HUES6 (cell line): ENCODE measurements at regions not wholly inside any gene's neighbourhood (a gene's known extent, or its start where the extent isn't known, plus 50 kb on each side); places are given as distances from the start of the nearest gene placed in this dataset.
A peak's percentile ranks its signal among the peaks of the same experiment; 100 is the strongest.
"Not testable (repeated sequence)": the region's sequence is repeated elsewhere in the genome, so short reads cannot be mapped to it uniquely, and the experiment has no call there.

ENCODE experiments used
- H3K27ac ChIP-seq: 2 replicates; pipeline ENCODE4 v1.7.0; 2013; ENCODE audit warnings: low read depth, mild to moderate bottlenecking, low read length, inconsistent platforms
- H3K27me3 ChIP-seq: 2 replicates; pipeline ENCODE4 v1.6.1; 2013; ENCODE audit warnings: low read length; ENCODE audit not compliant: control insufficient read depth, insufficient read depth
- H3K36me3 ChIP-seq: 2 replicates; pipeline ENCODE4 v1.6.1; 2013; ENCODE audit warnings: low read length; ENCODE audit not compliant: control insufficient read depth, insufficient read depth
- H3K4me1 ChIP-seq: 2 replicates; pipeline ENCODE4 v1.6.1; 2013; ENCODE audit warnings: low read length; ENCODE audit not compliant: control insufficient read depth, insufficient read depth
- H3K4me3 ChIP-seq: 2 replicates; pipeline ENCODE4 v1.5.1; 2013; ENCODE audit warnings: low read depth, low read length
- H3K9ac ChIP-seq: one replicate; pipeline ENCODE4 v1.6.1; 2013; ENCODE audit warnings: mild to moderate bottlenecking, low read length
- H3K9me3 ChIP-seq: 2 replicates; pipeline ENCODE4 v1.6.1; 2013; ENCODE audit warnings: low read depth, low read length; ENCODE audit not compliant: control insufficient read depth, insufficient read depth

DNA sequence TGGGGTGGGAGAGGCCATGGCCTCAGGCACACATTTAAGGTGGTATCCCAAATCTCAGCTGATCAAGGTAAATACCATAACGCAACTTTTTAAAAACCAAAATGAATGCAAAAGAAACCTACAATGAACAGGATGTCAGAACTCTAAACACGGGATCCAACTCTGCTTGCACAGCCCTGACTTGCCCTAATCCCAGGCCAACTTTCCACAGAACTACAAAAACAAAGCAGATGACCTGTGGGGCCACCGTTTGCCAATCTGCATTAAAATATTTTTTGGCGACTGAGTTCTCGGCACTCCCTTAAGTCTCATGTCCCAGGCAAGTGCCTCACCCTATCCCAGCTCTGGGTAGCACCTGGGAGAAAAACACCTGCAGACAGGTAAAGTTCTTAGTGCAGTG lies 110.5 kb downstream of the ZFP64 start:
- no peak overlapping the region for H3K4me3 ChIP-seq
- H3K27ac ChIP-seq = no peak overlapping the region
- no peaks in the 10 kb centered on the region for H3K9me3 ChIP-seq
- no peaks in the 10 kb centered on the region for H3K27me3 ChIP-seq
- H3K9ac ChIP-seq = no peak overlapping the region
- 0 out of 2 replicates have a peak, but pooled peaks cover 2% of the 10 kb centered on the region for H3K4me1 ChIP-seq
- H3K36me3 ChIP-seq = peaks cover 19% of the 10 kb centered on the region

DNA sequence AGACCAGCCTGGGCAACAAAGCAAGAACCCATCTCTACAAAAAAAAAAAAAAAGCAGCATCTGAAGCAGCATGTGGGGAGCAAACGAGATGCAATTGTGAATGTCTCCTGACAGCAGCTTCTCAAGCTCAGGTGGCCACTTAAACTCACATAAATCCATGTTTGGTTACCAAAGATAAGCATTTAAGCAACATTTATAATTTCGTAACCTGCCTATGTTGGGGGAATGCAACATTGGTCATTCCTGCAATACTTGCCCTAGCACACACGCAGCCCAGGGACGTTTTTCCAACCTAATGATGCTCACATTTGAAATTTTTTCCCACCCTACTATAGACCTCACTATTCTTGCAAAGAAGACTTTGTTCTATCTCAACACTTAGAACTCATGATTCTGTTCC lies 113.3 kb downstream of the ZFP64 start:
- H3K36me3 ChIP-seq = no peaks in the 10 kb centered on the region
- H3K27ac ChIP-seq = no peak overlapping the region
- H3K4me3 ChIP-seq = no peak overlapping the region
- 0 out of 2 replicates have a peak, but pooled peaks cover 2% of the 10 kb centered on the region for H3K4me1 ChIP-seq
- no peak overlapping the region for H3K9ac ChIP-seq
- H3K9me3 ChIP-seq = no peaks in the 10 kb centered on the region
- H3K27me3 ChIP-seq = no peaks in the 10 kb centered on the region

DNA sequence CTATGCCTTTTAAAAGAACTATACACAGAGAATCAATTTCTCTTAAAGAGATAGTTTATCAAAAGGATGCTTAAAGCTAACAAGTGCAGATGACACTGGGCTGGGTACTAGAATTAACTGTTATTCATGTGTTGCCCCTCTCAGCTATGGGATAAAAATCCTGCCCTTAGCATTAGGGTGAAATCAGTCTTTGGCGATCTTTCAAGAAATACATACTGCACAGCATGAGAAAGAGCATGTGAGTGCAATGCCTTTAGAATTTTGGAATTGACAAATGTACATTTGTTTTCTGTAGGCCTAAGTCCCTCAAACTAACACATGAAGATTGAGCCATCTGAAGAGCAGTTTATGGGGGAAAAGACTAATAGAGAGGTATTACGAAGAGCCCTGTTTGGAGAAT lies 115.4 kb downstream of the ZFP64 start:
- Histone ChIP-seq H3K9me3 (0 out of 2 replicates have a peak, but pooled peaks cover under 1% of the 10 kb centered on the region), H3K27me3 (no peaks in the 10 kb centered on the region), H3K4me1 (no peaks in the 10 kb centered on the region), H3K9ac (no peak overlapping the region), H3K36me3 (peaks cover 5% of the 10 kb centered on the region; the same call in 1 of the 2 replicates), H3K27ac (no peak overlapping the region), H3K4me3 (no peak overlapping the region)

DNA sequence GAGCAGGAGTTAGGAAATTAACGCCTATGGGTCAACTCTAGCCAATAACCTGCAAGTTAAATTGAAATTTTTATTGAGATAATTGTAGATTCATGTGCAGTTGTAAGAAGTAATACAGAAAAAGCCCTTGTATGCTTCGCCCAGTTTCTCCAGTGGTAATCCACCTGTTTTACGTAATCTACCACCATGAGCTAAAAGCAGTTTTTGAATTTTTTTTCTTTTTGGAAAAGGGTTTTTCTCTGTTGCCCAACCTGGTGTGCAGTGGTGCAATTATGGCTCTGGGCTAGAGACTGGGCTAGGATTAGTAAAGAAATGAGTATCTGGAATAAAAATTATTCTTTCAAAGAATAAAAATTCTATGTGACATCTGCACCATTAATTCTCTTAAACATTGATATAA lies 116.2 kb downstream of the ZFP64 start:
- H3K4me3 ChIP-seq = no peak overlapping the region
- H3K9ac ChIP-seq = no peak overlapping the region
- H3K9me3 ChIP-seq = 0 out of 2 replicates have a peak, but pooled peaks cover 3% of the 10 kb centered on the region
- H3K27ac ChIP-seq = no peak overlapping the region
- peaks cover 5% of the 10 kb centered on the region; the same call in 1 of the 2 replicates for H3K36me3 ChIP-seq
- H3K4me1 ChIP-seq = no peaks in the 10 kb centered on the region
- no peaks in the 10 kb centered on the region for H3K27me3 ChIP-seq

DNA sequence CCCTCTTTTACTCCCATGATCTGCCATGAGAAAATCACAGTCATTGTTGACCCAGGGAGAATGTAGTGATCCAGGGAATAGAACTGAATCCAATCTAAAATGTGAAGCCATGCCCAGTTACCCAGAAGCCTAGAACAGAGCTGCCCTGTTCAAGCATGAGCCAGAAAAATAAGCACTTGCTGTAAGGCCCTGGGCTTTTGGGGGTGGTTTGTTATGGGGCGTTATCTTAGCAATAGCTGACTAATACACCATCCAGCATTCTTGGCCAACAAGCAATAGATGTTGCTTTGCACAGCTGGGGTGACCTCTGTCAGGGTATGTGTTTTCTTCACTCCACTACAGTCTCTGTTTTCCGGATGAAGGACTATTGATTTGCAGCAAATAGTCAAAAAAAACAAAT lies 120.4 kb downstream of the ZFP64 start:
- Histone ChIP-seq H3K36me3 (peaks cover 5% of the 10 kb centered on the region; the same call in 1 of the 2 replicates), H3K9ac (no peak overlapping the region), H3K27ac (no peak overlapping the region)

DNA sequence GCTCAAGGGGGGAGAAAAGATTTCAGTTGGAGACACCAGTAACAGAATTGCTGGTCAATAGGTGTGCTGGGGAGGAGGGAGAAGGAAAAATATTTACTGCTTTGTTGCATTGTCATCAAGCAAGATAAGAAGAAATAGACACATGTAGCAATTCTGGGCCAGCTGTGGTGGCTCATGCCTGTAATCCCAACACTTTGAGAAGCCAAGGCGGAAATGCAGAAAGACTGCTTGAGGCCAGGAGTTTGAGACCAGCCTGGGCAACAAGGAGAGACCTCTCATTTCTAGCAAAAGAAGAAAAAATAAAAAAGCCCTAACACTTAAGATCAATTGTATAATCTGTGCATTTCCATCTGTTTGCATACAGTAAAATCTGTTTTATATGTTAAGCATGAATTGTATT lies 126.6 kb downstream of the ZFP64 start:
- H3K4me3 ChIP-seq = no peak overlapping the region
- H3K9me3 ChIP-seq = no peaks in the 10 kb centered on the region
- no peaks in the 10 kb centered on the region for H3K36me3 ChIP-seq
- no peak overlapping the region for H3K9ac ChIP-seq
- no peaks in the 10 kb centered on the region for H3K27me3 ChIP-seq
- no peak overlapping the region for H3K27ac ChIP-seq
- peaks cover 8% of the 10 kb centered on the region for H3K4me1 ChIP-seq

More for the DNA sequence above, 120.4 kb downstream of the ZFP64 start:
- Histone ChIP-seq H3K4me3 (no peak overlapping the region), H3K4me1 (peaks cover 3% of the 10 kb centered on the region; the same call in 1 of the 2 replicates), H3K27me3 (no peaks in the 10 kb centered on the region), H3K9me3 (0 out of 2 replicates have a peak, but pooled peaks cover 3% of the 10 kb centered on the region)

DNA sequence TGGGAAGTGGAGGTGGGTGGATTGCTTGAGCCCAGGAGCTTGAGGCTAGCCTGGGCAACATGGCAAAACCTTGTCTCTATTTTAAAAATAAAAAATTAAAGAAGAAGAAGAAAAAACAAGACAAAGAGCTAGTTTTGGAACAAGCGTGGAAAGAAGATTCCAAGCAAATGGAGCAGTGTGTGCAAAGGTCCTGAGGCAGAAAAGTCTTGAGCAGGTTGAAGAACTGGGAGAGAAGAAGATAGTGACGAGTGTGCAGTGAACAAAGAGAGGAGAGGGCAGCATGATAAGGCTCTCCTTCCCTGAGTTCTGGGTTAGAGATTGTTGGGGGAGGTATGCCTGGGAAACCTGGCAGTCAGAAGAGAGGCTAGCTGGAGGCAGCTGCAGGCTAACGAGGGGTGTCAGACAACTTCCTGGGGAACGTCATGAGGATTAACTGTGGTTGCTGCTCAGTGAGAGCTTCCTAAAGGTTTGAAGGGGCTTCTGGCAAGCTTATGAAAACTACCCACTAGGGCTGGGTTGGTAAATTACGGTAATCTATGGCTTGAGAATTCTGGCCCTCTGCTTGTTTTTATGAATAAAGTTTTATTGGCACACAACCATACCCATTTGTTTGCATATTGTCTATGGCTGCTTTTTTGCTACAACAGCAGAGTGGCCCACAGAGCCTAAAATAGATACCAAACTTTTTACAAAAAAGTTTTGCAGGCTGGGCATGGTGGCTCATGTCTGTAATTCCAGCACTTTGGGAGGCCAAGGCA lies 128.9 kb downstream of the ZFP64 start:
- peaks cover 5% of the 10 kb centered on the region for H3K4me1 ChIP-seq
- H3K9me3 ChIP-seq = no peaks in the 10 kb centered on the region; the same call in 1 of the 2 replicates
- H3K27ac ChIP-seq = no peak overlapping the region
- no peak overlapping the region for H3K9ac ChIP-seq
- H3K27me3 ChIP-seq = no peaks in the 10 kb centered on the region
- no peak overlapping the region for H3K4me3 ChIP-seq
- no peaks in the 10 kb centered on the region for H3K36me3 ChIP-seq

DNA sequence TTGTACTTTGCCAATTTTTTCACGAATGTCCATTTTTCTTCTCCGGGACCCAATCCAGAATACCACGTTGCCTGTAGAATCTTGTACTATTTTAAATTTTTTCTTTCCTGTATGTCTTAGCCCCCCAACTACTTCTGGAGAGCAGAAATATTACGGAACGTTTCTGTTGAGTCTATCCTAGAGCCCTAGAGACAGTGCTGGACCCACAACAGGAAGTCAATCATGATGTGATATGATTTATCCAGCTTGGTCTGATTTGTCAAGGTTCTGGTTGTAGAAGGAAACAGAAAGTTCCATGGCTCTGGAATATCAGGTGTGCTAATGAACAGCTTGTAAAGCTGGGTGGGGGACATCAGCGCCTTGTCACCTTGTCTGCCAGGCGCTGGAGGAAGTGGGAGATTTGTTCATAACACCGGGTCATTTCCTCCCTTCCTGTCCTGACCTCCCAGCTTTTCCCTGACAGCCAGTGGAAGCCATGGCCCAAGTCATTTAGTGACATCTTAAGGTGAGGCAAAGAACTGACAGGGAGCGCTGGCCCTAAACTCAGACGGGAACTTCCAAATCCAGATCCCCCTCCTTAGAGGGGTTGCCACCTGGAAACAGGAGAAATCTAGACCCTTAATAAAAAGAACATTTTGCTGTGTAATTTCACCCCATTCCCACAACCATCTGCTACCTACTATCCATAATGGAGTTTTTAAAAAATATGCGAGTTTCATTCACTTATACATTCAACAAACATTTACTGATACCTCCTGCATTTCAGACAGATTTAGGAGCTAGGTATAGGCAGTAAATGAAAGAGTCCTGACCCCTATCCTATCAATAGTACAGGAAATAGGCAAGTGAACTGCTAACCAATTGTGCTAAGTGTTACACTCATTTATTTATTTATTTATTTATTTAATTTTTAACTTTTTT lies 130.5 kb downstream of the ZFP64 start:
- H3K9ac ChIP-seq = peak overlapping the region; percentile 44
- H3K4me1 ChIP-seq = peaks cover 5% of the 10 kb centered on the region
- no peak overlapping the region for H3K4me3 ChIP-seq
- H3K27ac ChIP-seq = no peak overlapping the region
- H3K9me3 ChIP-seq = peaks cover 11% of the 10 kb centered on the region
- H3K27me3 ChIP-seq = no peaks in the 10 kb centered on the region
- H3K36me3 ChIP-seq = peaks cover under 1% of the 10 kb centered on the region

DNA sequence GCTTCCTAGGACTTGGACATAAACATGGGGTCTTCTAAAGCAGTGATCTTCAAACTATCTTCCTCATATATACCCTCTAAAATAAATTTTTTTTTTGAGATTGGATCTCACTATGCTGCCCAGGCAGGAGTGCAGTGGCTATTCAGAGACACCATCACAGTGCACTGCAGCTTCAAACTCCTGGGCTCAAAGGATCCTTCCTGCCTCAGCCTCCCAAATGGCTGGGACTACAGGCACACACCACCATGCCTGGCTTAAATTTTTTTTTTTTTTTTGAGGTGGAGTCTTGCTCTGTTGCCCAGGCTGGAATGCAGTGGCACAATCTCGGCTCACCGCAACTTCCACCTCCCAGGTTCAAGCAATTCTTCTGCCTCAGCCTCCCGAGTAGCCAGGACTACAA lies 134.4 kb downstream of the ZFP64 start:
- not testable (repeated sequence) for H3K27me3 ChIP-seq, H3K27ac ChIP-seq, H3K4me1 ChIP-seq, H3K4me3 ChIP-seq, H3K36me3 ChIP-seq, H3K9ac ChIP-seq
- H3K9me3 ChIP-seq = peaks cover 17% of the 10 kb centered on the region

DNA sequence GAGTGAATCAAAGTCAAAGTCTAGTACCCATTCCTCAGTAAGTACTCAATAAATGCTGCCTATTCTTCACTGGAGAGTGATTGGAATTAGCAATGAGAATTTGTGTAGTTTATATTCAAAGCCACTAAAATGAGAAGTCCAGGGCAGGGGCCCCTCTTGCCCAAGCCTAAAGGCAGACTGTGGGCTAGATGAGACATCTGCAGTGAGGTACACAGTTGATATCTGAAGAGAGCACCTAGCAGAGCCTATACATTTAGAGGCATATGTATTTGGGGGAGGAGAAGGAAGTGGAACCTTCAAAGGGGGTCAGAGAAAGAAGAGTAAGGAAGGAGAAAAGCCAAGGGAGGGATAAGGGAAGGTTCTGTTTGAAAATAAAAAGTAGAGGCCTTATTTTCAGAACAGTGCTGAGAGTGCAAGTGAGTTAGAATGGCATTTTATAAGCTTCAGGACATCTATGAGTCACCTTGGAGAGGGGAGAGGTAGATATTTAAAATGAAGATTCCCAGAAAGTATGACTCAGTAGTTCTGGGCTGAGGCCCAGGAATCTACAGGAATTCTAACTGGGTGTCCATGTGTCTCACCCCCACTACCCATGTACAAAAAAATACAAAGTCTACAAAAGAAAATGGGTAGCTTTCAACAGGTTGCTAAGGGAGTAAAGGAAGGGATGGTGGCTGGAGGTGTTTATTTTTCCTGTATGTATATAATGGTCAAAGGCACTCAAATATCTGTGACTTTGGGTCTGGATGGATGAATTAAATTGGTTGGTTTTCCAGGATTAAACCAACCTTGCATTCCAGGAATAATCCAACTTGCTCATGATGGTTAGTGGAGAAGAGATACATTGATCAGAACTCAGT lies 135.1 kb downstream of the ZFP64 start:
- no peaks in the 10 kb centered on the region for H3K27me3 ChIP-seq
- peaks cover 4% of the 10 kb centered on the region for H3K36me3 ChIP-seq
- H3K4me3 ChIP-seq = no peak overlapping the region
- peaks cover 5% of the 10 kb centered on the region for H3K4me1 ChIP-seq
- no peak overlapping the region for H3K9ac ChIP-seq
- H3K9me3 ChIP-seq = peaks cover 17% of the 10 kb centered on the region
- no peak overlapping the region for H3K27ac ChIP-seq
